HG03558 (cell line): ENCODE measurements at regions not wholly inside any gene's neighbourhood (a gene's known extent, or its start where the extent isn't known, plus 50 kb on each side); places are given as distances from the start of the nearest gene placed in this dataset.

ENCODE experiments used
- ATAC-seq: cut with Tn5 transposase; IDR thresholded peaks from one replicate; pipeline ENCODE4 v1.9.1; 2021; ENCODE audit warnings: moderate number of reproducible peaks; ENCODE audit not compliant: unreplicated experiment; ENCODE audit errors: extremely low read depth

DNA sequence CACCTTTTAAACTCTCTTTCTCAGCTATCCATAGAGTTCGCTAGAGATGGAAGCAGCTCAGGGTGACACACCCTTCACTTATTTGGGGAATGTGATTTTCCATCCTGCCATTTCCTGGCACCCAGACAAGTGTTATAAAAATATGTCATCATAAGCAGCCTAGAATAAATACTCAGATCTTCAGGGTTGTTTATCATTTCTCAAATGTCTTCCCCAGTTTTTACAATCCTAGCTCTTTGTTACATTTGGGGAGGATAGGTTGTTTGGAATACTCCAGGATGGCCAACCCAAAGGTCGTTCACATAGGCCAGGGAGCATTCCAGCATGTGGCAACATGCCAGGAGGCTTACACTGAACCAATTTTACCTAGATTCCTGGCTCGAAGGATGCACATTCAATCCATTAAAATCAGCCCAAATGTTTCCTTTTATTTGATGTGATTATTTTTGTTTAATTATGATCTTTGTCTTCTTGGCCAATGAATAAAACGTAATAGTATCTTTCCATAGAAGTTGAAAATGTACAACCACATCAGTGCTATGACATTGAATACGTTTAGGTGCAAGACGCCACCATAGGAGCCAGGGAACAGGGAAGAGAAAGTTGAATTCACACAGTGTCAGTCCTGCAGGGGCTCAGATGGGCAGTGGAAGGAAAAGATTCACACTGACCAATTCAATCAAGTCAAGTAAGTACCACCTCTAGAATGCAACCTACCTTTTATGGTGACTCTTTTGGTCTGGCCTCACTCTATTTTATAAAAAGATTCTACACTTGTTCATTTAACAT lies 537.7 kb upstream of the MDFIC2 start:
- no peak for ATAC-seq

DNA sequence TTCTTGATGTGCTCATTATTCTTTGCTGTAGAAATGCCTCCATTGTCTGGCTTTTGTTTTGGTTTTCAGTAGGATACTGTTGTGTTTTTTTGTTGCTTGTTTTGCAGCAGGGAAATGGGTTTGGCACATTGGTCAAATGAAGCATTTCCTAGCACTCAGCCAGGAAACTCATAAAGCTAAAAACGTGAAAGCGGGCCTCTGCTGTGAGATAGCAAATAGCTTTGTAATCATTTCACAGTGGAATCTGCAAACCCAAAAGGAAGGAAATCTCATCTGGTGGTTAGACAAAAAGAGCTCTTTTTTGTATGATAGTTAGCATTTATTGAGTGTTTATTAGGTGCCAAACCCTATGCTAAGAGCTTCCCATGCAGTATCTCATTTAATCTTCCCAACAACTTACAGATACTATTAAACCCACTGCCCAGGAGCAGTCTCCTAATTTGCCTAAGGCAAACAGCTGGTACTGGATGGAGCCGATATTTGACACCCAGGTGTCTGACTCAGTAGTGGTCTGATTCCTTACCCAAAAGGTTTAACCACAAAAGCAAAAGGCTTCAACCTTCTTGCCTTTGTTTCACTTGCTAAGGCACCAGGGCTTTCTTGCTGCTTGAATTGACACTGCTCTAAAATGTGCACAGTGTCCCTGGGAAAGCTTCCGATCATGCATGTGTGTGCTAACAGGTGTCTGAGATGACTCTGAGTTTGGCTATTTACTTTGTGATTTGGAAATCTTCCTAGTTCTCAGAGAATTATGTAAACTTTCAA lies 527.9 kb upstream of the MDFIC2 start:
- no peak for ATAC-seq

DNA sequence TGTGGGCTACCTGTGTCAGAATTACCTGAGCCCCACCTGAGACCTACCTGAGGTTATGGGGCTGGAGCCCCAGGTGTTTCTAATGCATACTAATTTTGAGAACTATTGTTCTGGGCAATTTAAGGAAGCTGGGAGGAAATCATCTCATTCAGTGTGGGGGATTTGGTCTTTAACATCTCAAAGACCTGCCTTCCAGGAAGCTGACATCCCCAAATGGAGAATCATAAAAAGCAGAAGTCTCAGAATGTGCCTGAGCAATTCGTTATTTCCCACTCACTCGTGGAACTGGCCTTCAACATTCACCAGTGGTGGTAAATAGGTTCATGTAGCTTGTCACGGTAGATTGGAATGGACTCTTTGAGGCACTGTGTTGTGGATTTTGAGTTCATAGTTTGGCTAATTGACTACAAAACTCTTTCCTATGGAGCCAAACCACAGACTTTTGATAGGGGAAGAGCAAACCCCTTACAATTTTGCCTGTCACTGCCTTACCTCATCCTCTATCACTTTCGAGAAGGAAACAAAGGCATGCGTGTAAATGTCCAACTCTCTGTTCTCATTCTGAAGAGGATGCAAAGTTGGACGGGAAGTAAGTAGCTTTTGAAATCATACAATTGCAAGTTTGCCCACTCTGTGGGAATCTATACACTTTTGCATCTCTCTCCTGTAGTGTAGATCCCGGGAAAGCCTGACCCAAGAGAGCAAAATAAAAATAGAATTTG lies 521.0 kb upstream of the MDFIC2 start:
- no peak for ATAC-seq

DNA sequence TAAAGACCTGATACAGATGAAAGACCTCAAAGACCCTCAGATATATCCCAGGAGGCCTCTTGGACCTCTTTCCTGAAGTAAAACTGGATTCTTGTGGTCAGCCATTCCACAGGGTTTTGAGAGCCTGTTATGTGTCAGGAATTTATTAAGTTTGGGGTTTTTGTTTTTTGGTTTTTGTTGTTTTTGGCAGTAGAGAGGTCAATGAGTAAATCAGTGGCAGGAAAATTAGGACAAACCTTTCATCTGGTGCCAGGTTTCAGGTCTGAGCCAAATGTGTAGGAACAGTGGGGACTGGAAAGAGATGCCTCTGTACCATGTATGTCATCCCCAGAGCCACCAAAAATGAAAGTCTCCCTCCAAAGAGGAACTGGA lies 520.4 kb upstream of the MDFIC2 start:
- no peak for ATAC-seq

DNA sequence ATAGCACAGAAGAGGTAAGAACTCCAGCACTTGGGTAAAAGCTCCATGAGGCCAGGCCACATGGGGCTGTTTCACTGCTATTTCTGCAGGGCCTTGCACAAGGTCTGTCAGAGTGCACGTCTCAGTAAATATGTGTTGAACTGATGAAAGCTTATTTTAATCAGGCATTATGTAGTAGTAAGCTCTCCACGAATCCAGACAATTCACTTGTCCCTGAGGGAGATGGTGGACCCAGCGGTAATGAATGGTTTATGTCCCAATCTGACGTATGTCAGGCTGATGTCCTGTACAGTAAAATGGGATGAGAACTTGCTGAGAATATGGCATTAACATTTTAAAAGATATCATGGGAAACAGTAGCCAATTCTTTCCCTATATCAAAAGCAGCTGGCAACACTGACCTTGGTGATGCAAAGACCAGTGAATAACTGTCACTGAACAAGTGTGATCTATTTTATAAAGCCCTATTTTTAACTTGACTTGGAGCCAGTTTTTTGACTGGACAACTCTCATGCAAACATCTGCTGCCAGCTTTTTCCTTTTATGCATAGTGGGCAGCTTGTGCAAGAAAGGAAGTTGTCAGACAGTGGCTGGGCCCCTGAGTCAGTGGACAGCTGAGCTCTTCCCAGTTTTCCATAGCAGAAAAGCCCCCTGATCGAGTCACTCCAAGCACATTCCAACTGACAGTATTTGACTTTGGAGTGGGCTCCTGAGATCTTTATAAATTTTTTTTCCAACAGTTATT lies 519.8 kb upstream of the MDFIC2 start:
- ATAC-seq = no peak

DNA sequence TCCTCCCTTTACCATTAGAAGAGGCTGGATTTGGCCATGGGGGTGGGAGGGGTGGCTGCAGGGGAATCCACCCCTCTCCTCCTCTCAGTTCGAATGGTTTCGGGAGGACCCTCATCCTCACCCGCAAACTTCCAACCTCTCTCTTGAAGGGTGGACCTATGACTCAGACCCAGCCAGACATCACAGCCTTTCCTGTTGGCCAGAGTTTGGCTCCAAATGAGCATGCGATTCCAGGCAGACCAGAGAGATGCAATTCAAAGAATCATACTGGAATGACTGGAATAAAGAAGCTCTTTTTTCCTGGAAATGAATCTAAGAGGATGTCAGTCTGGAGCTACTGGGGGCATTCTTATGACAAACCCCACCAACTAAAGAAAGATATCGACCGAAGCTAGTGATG lies 516.7 kb upstream of the MDFIC2 start:
- ATAC-seq = no peak

DNA sequence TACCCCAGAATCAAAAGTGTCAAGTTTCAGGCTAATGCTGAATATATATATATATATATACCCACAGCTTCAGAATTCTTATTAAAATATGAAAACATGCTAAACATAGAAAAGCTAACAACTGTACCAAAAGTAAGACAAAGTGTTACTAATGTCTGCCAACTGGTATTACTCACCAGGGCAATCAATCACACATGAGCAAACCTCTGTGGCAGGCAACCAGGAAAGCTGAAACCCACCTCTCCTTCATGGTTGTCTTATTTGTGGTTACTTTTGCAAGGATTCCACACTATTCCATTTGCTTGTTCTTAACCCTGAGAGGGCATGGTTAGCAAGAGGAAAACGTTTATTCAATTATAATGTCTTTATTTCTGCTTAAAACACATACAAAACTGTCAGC lies 512.3 kb upstream of the MDFIC2 start:
- ATAC-seq = no peak

DNA sequence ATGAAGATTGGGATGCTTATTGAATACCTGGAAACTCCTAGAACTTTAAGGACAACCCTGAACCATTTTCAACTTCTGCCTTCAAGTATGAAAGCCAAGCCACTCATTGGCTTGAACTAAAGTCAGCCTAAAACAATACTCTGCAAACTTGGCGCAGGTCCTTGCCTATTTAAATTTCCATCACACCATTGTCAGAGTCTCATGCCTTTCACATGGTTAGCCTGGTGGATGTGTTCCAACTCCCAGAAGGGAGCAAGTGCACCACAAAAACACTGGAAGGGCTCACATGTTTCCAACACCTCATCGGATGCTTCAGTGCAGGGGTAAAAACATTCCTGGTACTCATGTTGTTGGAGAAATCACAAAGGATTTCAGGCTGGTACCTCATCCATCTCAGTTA lies 511.6 kb upstream of the MDFIC2 start:
- ATAC-seq = no peak

DNA sequence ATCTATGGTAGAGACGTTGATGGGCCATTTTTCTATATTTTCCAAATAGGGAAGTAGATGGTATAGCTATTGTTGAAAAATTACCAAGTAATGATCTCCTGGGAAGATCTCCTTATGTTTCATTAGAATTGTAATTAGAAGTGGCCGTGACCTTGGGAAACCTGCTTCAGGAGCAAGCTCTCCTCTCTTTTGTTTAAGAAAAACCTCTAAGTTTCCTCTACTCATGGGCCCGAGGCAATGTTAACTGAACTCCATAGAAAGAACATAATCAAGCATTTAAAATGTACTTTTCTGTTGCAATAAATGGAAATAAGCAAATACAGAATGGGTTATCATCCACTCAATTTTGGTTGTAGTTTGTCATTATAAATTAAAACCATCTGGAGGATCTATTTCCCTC lies 511.2 kb upstream of the MDFIC2 start:
- no peak for ATAC-seq

DNA sequence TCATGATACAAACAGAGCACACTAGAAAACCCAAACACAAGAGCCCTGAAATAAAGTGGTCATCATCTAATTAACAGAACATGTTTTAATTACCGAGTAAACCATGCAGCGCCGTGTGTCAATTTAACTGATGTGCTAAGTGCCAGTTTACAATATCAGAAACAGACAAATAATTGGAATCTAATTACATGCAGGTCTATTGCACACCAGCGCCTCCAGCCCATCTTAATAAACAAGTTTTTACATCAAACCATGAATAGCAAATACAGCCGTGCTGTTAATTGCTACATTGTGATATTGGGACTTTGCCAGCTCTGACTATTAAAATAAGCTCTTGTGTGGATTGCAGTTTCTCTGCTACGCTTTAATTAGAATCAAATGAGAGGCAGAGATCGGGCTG lies 510.2 kb upstream of the MDFIC2 start:
- ATAC-seq = no peak

DNA sequence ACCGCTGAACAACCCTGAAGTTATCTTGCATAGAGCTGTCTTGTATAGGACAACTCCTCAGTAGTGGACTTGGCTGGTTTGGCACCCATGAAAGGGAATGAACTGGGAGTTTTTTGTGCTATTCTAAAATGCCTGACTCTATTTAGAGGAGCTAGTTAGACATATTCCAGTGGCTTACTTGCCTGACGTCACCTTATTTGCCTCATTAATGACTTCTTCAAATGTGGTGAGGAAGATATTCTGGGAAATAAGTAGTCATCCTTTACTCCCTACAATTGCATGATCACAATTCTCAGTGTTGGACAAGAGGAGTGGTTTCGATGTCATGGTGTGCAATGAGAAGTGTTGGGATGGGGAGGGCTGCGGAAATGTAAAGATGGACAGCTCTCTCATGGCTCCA lies 509.2 kb upstream of the MDFIC2 start:
- no peak for ATAC-seq

DNA sequence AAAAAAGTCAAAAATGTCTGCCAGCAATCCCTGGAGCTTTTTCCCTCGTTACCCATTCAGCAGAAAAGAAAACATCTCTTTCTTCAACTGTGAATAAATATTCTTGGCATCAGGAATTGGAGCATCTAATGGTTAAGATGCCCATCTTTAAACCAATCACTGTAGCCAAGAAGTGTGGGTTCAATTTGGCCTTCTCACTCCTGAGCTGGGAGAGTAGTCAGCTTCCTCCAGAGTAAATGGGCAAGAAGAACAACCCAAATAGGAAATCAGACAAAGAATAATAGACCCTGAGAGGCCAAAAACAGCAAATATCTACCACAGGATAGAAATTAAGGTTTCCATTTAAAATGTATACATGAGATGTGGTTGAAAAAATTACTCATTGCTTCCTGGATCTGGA lies 508.0 kb upstream of the MDFIC2 start:
- no peak for ATAC-seq

DNA sequence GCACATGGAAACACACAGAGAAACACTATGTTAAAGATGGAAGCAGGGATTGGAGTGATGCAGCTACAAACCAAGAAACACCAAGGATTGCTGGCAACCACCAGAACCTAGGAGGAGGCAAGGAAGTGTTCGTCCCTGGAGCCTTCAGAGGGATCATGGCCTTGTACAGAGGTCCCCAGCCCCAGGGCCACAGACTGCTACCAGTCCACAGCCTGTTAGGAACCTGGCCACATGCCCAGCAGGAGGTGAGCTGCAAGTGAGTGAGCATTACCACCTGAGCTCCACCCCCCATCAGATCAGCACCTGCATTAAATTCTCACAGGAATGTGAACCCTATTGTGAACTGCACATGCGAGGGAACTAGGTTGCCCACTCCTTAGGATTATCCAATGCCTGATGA lies 505.7 kb upstream of the MDFIC2 start:
- ATAC-seq = no peak

DNA sequence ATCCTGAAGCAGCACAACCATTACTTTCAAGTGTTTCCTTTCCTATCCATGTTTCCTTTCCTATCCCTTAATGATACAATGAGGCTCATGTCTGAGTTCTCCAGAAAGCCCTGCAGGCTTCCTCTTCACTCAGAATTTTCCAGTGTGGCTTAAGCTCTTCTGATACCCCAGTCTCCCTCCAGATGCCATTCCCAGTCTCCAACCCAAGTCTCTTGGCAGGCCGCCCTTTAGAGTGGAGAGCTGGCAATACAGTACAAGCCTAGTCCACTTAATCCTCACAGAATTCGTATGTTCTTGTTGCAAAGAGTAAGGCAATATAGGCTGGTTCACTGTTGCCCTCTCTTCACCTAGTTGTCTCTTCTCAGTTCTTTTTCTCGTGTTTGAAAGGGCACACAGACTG lies 503.9 kb upstream of the MDFIC2 start:
- ATAC-seq = no peak

DNA sequence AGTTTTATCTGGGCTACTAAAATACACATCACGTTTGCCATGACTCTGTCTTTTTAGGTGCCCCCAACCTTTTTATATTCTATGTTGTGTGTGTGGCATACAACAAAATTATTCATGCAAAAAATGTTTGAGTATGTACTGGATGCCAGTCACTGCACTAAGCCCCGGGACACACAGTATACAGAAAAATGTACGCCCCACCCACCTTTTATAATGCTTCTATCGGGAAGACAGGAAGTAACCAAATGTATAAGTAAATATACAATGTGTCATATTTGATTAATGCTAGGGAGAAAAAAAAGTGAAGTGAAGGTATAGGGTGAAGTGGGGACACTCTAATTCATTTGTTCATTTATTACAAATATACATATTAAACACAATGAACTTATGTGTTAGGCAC lies 503.4 kb upstream of the MDFIC2 start:
- no peak for ATAC-seq

DNA sequence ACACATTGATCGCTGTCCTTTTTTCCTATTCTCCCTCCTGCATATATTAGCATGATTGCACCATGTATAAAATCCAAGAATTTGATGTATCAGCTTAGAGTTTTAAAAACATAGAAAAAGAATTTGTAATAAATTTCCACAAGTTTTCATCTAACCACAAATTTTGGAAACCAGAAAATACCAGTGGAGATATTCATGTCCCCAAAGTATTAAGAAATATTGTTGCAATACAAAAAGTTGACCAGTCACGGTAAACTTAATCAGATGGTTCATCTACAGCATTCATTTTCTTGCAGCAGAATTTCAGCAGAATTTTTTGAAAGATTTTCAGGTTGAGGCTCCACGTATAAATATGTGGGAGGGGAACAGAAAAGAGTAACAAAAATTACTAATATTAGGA lies 500.9 kb upstream of the MDFIC2 start:
- no peak for ATAC-seq

DNA sequence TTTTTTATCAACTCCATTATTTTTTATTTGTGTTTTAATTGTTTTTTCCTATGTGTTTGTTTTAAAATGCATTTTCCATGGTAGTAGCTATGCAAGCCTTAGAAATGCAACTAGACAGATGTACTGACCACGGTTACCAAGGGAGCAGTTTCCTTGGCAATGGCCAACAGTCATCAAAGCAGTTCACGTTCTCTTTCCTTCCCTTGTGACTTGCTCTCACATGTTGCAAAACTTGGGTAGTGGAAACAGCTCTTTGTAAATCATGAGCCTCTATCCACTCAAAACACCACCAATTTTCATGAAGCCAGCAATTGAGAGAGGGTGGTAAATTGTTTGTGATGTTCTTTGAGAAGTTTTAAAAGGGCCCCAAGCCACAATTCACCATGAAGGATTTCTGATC lies 499.4 kb upstream of the MDFIC2 start:
- no peak for ATAC-seq

DNA sequence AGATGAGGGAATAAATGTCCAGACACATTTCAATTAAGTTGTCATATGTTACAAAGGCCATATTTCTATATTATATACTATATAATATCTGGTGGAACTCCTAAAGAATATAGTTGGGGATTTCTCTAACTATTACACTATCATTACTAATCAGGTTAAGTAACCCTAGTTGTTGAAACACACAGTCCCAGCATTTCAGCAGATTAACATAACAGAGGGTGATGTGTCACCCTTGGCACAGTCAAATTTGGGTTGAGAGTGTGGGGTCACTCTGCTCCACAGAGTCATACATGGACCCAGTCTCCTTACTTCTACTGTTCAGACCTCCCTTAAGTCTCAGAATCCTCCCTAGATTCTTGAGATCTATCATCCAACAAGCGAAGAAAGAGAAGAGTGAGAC lies 496.4 kb upstream of the MDFIC2 start:
- no peak for ATAC-seq

DNA sequence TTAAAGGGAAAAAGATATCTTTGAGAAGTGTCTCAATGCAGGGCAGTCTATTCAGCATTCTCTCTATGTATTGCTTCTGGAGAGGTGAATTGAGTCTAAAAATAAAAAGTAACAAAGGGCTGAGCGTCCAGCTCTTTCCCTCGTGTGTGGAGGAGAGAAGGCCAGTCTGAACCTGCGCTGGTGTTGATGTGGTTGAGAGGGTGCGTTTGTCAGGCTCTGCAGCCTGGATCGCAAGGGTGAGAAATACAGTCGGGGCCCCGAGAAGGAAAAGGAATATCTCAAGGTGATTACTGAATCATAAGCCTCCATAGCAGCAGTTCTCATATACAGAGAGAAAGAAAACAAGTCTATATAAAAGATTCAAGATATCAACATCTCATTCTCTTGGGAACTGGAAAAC lies 494.1 kb upstream of the MDFIC2 start:
- no peak for ATAC-seq

DNA sequence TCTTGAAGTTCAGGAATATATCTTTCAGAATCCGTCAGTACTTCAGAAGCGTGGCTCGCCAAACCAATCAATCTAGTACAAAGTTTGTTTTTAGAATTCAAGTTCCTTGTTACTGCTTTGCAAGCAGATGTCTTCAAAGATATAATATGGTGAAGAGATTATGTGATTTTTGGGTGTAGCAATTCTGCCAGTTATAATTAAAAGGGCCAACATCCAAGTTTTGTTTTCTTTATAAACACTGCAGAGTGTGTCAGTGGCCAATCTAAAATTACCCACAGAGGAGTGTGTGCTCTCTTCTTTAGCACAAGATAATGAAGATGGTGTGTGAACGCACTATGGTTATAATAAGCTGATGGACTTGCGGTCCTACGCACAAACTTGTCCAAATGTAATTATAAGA lies 493.6 kb upstream of the MDFIC2 start:
- ATAC-seq = no peak
